H9 (cell line): ENCODE measurements at regions not wholly inside any gene's neighbourhood (a gene's known extent, or its start where the extent isn't known, plus 50 kb on each side); places are given as distances from the start of the nearest gene placed in this dataset.

ENCODE experiments used
- DNase-seq: peaks from one replicate; pipeline ENCODE4 v3.0.0-alpha.2; 2017
- H2AFZ ChIP-seq: one replicate; pipeline ENCODE4 v1.6.1; 2013; ENCODE audit warnings: mild to moderate bottlenecking, low read length, control low read depth, moderate library complexity
- H2AK5ac ChIP-seq: 2 replicates; pipeline ENCODE4 v1.6.1; 2013; ENCODE audit warnings: low read length, control low read depth, mixed read lengths; ENCODE audit not compliant: insufficient read length
- H2BK120ac ChIP-seq: one replicate; pipeline ENCODE4 v1.6.1; 2013; ENCODE audit warnings: low read depth, mild to moderate bottlenecking, low read length, control low read depth, inconsistent platforms; ENCODE audit not compliant: poor library complexity, severe bottlenecking
- H2BK12ac ChIP-seq: 2 replicates; pipeline ENCODE4 v1.6.1; 2013; ENCODE audit warnings: low read length, control low read depth, mixed read lengths, low read depth; ENCODE audit not compliant: insufficient read length
- H2BK15ac ChIP-seq: 2 replicates; pipeline ENCODE4 v1.6.1; 2013; ENCODE audit warnings: low read depth, low read length, control low read depth
- H2BK20ac ChIP-seq: one replicate; pipeline ENCODE4 v1.6.1; 2013; ENCODE audit warnings: low read depth, mild to moderate bottlenecking, low read length, control low read depth, inconsistent platforms; ENCODE audit not compliant: poor library complexity, severe bottlenecking
- H2BK5ac ChIP-seq: 2 replicates; pipeline ENCODE4 v1.6.1; 2013; ENCODE audit warnings: low read length, control low read depth, mixed read lengths; ENCODE audit not compliant: insufficient read length
- H3K14ac ChIP-seq: 2 replicates; pipeline ENCODE4 v1.6.1; 2013; ENCODE audit warnings: low read length, control low read depth; ENCODE audit not compliant: insufficient read depth
- H3K18ac ChIP-seq: 2 replicates; pipeline ENCODE4 v1.6.1; 2013; ENCODE audit warnings: low read depth, mild to moderate bottlenecking, mixed read lengths, low read length, control low read depth; ENCODE audit not compliant: insufficient read length
- H3K23ac ChIP-seq: 2 replicates; pipeline ENCODE4 v1.6.1; 2013; ENCODE audit warnings: low read length, control low read depth, mixed read lengths, low read depth; ENCODE audit not compliant: insufficient read length
- H3K23me2 ChIP-seq: 2 replicates; pipeline ENCODE4 v1.6.1; 2013; ENCODE audit warnings: low read depth, mild to moderate bottlenecking, mixed read lengths, low read length, control low read depth; ENCODE audit not compliant: insufficient read length, poor library complexity, severe bottlenecking
- H3K27ac ChIP-seq: 2 replicates; pipeline ENCODE4 v1.5.1; 2013; ENCODE audit warnings: low read length, control low read depth, mixed read lengths, low read depth; ENCODE audit not compliant: insufficient read length
- H3K27me3 ChIP-seq: 2 replicates; pipeline ENCODE4 v1.6.1; 2013; ENCODE audit warnings: low read length, control low read depth, inconsistent platforms; ENCODE audit not compliant: insufficient read depth
- H3K4ac ChIP-seq: 2 replicates; pipeline ENCODE4 v1.6.1; 2013; ENCODE audit warnings: low read depth, mild to moderate bottlenecking, control low read depth, inconsistent platforms, low read length, moderate library complexity
- H3K4me1 ChIP-seq: 2 replicates; pipeline ENCODE4 v1.6.1; 2013; ENCODE audit warnings: low read length, control low read depth, inconsistent platforms; ENCODE audit not compliant: insufficient read depth
- H3K4me2 ChIP-seq: 2 replicates; pipeline ENCODE4 v1.6.1; 2013; ENCODE audit warnings: low read length, control low read depth, mixed read lengths; ENCODE audit not compliant: insufficient read length, insufficient read depth
- H3K56ac ChIP-seq: 2 replicates; pipeline ENCODE4 v1.6.1; 2013; ENCODE audit warnings: low read depth, mild to moderate bottlenecking, mixed read lengths, low read length, control low read depth; ENCODE audit not compliant: insufficient read length
- H3K79me1 ChIP-seq: 2 replicates; pipeline ENCODE4 v1.6.1; 2013; ENCODE audit warnings: low read depth, mild to moderate bottlenecking, moderate library complexity, low read length, control low read depth, inconsistent platforms; ENCODE audit not compliant: insufficient read depth, poor library complexity, severe bottlenecking
- H3K79me2 ChIP-seq: 2 replicates; pipeline ENCODE4 v1.6.1; 2013; ENCODE audit warnings: low read length, control low read depth, inconsistent platforms; ENCODE audit not compliant: insufficient read depth
- H3K9ac ChIP-seq: 2 replicates; pipeline ENCODE4 v1.6.1; 2013; ENCODE audit warnings: low read length, control low read depth, mixed read lengths; ENCODE audit not compliant: insufficient read length; ENCODE audit errors: extremely low read depth
- H3K9me3 ChIP-seq: one replicate; pipeline ENCODE4 v1.6.1; 2013; ENCODE audit warnings: low read depth, low read length, inconsistent platforms; ENCODE audit not compliant: control insufficient read depth
- H3T11ph ChIP-seq: one replicate; pipeline ENCODE4 v1.6.1; 2013; ENCODE audit warnings: mild to moderate bottlenecking, low read length, control low read depth, inconsistent platforms
- H4K20me1 ChIP-seq: one replicate; pipeline ENCODE4 v1.6.1; 2013; ENCODE audit not compliant: control insufficient read depth, insufficient read length, insufficient read depth
- H4K5ac ChIP-seq: 2 replicates; pipeline ENCODE4 v1.6.1; 2013; ENCODE audit warnings: low read depth, mild to moderate bottlenecking, mixed read lengths, low read length, control low read depth; ENCODE audit not compliant: insufficient read length
- H4K8ac ChIP-seq: replicated peaks from 2 replicates; pipeline ENCODE4 v1.6.1; 2013; ENCODE audit warnings: low read length, control low read depth, mixed read lengths, low read depth; ENCODE audit not compliant: insufficient read length
- H4K91ac ChIP-seq: 2 replicates; pipeline ENCODE4 v1.6.1; 2013; ENCODE audit warnings: low read depth, mild to moderate bottlenecking, moderate library complexity, mixed read lengths, low read length, control low read depth; ENCODE audit not compliant: insufficient read length
- H3K27ac Mint-ChIP-seq, 3 experiments: 2 replicates in 2 of 3; 3 replicates in 1 of 3; pipeline ENCODE4 v1.8.0; 2020 to 2021; ENCODE audit warnings: mixed read lengths in 3 of 3, mild to moderate bottlenecking in 1 of 3, moderate library complexity in 1 of 3
- H3K27me3 Mint-ChIP-seq: 2 replicates; pipeline ENCODE4 v1.8.0; 2021; ENCODE audit warnings: low read depth, mild to moderate bottlenecking, moderate library complexity, mixed read lengths
- H3K36me3 Mint-ChIP-seq, 3 experiments: 2 replicates in 2 of 3; 3 replicates in 1 of 3; pipeline ENCODE4 v1.8.0; 2020 to 2021; ENCODE audit warnings: low read depth in 3 of 3, mixed read lengths in 3 of 3; ENCODE audit not compliant: insufficient read depth in 1 of 3
- H3K4me1 Mint-ChIP-seq, 2 experiments: 2 replicates each; pipeline ENCODE4 v1.8.0; 2020; ENCODE audit warnings: mixed read lengths in 2 of 2
- H3K4me3 Mint-ChIP-seq, 2 experiments: 2 replicates in 1 of 2; 3 replicates in 1 of 2; pipeline ENCODE4 v1.8.0; 2020 to 2021; ENCODE audit warnings: mild to moderate bottlenecking in 2 of 2, mixed read lengths in 2 of 2, moderate library complexity in 1 of 2
- H3K9me3 Mint-ChIP-seq, 2 experiments: 2 replicates in 1 of 2; 3 replicates in 1 of 2; pipeline ENCODE4 v1.8.0; 2020; ENCODE audit warnings: mild to moderate bottlenecking in 2 of 2, mixed read lengths in 2 of 2, moderate library complexity in 1 of 2
- TF ChIP-seq, protein P1 (sequence below): fragments of 200-600 bp; sonication (generic); conservative IDR thresholded peaks from 3 replicates; pipeline ENCODE4 v1.8.0; 2021; ENCODE audit warnings: antibody characterized with exemption, mild to moderate bottlenecking

DNA sequence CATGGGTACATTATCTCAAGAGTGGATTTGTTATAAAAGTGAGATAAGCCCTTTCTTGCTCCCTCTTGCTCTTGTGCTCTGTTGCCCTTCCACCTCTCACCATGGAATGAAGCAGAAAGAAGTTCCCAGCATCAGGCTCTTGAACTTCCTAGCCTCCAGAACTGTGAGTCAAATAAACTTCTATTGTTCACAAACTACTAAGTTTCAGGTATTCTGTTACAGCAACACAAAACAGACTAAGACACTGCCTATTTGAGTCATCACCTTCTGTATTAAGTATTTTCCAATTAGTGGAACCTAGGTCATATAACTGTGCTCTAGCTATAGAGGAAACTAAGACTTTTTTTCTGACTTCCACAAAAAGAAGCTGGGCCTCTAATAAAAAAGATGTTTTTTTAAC lies 201.2 kb upstream of the FOXG1 start:
- Histone ChIP-seq H3K79me2 (no peaks in the 10 kb centered on the region), H3K4me2 (no peak overlapping the region), H2BK20ac (no peak overlapping the region), H3K4ac (no peak overlapping the region), H3K4me1 (no peaks in the 10 kb centered on the region), H3K23ac (no peak overlapping the region), H4K91ac (no peak overlapping the region), H3K27ac (no peak overlapping the region), H2BK12ac (no peak overlapping the region), H3K9me3 (no peaks in the 10 kb centered on the region), H3K27me3 (no peaks in the 10 kb centered on the region), H4K20me1 (no peaks in the 10 kb centered on the region), H3K14ac (no peak overlapping the region), H3K9ac (no peak overlapping the region), H2BK15ac (no peak overlapping the region), H2AK5ac (no peak overlapping the region), H3T11ph (no peak overlapping the region), H3K56ac (no peak overlapping the region), H2BK5ac (no peak overlapping the region), H2AFZ (no peak overlapping the region), H4K8ac (no peak overlapping the region), H3K23me2 (no peaks in the 10 kb centered on the region), H3K18ac (no peak overlapping the region), H2BK120ac (no peak overlapping the region), H4K5ac (no peak overlapping the region), H3K79me1 (no peaks in the 10 kb centered on the region)
- Mint-ChIP-seq H3K9me3 (peaks cover 0 to 7% of the 10 kb centered on the region in 2 experiments; a peak in 2 of 5 replicates), H3K27me3 (no peaks in the 10 kb centered on the region), H3K36me3 (no peaks in the 10 kb centered on the region; a peak in 1 of 7 replicates), H3K4me1 (no peaks in the 10 kb centered on the region), H3K4me3 (no peak overlapping the region), H3K27ac (no peak overlapping the region)
- TF ChIP-seq, protein P1, sequence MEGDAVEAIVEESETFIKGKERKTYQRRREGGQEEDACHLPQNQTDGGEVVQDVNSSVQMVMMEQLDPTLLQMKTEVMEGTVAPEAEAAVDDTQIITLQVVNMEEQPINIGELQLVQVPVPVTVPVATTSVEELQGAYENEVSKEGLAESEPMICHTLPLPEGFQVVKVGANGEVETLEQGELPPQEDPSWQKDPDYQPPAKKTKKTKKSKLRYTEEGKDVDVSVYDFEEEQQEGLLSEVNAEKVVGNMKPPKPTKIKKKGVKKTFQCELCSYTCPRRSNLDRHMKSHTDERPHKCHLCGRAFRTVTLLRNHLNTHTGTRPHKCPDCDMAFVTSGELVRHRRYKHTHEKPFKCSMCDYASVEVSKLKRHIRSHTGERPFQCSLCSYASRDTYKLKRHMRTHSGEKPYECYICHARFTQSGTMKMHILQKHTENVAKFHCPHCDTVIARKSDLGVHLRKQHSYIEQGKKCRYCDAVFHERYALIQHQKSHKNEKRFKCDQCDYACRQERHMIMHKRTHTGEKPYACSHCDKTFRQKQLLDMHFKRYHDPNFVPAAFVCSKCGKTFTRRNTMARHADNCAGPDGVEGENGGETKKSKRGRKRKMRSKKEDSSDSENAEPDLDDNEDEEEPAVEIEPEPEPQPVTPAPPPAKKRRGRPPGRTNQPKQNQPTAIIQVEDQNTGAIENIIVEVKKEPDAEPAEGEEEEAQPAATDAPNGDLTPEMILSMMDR, result no peak
- DNase-seq, result no peak
